NCI-H82 (cell line): ENCODE measurements at regions not wholly inside any gene's neighbourhood (a gene's known extent, or its start where the extent isn't known, plus 50 kb on each side); places are given as distances from the start of the nearest gene placed in this dataset.
"Not testable (repeated sequence)": the region's sequence is repeated elsewhere in the genome, so short reads cannot be mapped to it uniquely, and the experiment has no call there.

Experiments
- DNase-seq: peaks from one replicate; lab custom pipeline; 2025; lab: John Stamatoyannopoulos, UW

DNA sequence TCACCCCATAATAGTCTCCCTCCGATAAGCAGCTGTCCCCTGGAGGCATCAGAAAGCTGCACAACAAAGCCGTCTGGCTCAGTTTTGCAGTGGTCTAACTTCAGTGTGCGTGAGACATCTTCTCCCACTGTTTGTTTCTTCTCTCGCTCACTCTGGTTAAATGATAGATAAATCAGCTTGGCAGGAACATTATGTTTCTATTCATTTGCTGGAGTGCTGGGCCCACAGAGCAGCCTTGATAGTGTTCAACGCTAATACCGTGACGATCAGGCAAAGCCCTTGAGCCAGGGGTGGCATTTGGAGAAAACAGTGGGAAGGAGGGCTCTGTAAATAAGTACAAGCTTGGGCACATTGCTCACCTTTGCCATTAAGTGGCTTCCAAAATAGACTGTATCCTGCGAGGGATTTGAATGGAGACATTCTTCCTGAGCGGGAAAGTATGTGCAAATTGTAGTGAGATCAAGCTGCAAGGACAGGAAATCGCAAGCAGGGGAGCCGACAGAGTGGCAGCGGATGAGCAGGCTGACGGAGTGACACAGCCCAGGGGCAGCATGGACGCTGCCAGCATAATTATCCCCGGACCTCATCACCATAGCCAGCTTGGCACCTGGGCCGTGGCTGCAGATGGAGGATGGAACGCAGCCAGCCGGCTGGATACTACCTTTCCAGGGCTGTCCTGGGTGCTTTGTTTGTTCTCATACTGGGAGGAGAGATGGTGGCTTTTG lies 256.8 kb upstream of the FZD8 start:
- DNase-seq, result no peak

- DNase-seq, result no peak
These were observed 253.9 kb upstream of the FZD8 start for GRCh38 chr10:35896001-35896400.

GRCh38 chr10:35895331-35895730 lies 253.2 kb upstream of the FZD8 start:
- DNase-seq, result no peak

GRCh38 chr10:35892526-35892925 lies 250.4 kb upstream of the FZD8 start:
- DNase-seq, result peak; percentile 77

- peak; percentile 68 for DNase-seq
These were observed 248.8 kb upstream of the FZD8 start for GRCh38 chr10:35890676-35891495.

- no peak for DNase-seq
These were observed 248.0 kb upstream of the FZD8 start for GRCh38 chr10:35889971-35890675.

GRCh38 chr10:35889226-35889625 lies 247.1 kb upstream of the FZD8 start:
- DNase-seq, result no peak

GRCh38 chr10:35888400-35888799 lies 246.3 kb upstream of the FZD8 start:
- DNase-seq, result peak; percentile 70

GRCh38 chr10:35887685-35888084 lies 245.6 kb upstream of the FZD8 start:
- DNase-seq, result no peak

DNA sequence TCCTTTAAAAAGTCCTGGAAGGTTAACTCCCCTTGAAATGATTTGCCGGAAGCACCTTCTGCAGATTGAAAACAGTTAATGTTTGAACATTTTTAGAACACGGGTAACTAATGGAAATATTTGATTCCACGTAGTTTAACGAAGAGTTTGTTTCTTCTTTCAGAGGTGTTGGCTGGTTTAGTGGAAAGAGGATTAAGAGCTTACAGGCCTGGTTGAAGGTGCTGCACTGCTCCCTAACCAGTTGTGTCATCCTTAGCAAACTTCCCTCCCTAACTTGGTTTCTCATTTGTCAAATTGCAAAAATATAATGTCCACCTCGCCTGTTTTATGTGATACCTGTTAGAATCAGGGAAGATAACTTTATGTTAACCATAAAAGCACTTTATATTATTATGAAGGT lies 243.0 kb upstream of the FZD8 start:
- DNase-seq, result peak; percentile 76

GRCh38 chr10:35884657-35885071 lies 242.6 kb upstream of the FZD8 start:
- DNase-seq, result peak; percentile 77

GRCh38 chr10:35882422-35883150 lies 240.5 kb upstream of the FZD8 start:
- DNase-seq, result peak; percentile 16

DNA sequence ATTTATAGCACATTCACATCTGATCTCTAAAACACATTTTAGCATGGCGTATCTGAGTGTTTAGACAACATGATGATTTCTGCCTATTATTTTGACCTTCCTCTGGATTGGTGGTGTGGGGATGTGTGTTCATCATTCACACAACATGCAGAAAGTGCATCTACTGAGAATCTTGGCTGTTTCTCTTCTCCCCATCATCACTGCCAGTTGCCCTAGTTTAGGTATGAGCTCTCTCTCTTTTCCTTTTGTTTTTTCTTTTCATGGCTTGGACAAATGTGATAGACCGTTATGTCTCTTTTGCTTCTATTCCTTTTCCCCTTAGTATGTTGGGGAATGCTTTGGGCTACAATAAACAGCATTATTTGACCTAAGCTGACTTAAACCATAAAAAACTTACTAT lies 239.2 kb upstream of the FZD8 start:
- DNase-seq, result no peak

GRCh38 chr10:35876248-35876647 lies 234.2 kb upstream of the FZD8 start:
- DNase-seq, result no peak

DNA sequence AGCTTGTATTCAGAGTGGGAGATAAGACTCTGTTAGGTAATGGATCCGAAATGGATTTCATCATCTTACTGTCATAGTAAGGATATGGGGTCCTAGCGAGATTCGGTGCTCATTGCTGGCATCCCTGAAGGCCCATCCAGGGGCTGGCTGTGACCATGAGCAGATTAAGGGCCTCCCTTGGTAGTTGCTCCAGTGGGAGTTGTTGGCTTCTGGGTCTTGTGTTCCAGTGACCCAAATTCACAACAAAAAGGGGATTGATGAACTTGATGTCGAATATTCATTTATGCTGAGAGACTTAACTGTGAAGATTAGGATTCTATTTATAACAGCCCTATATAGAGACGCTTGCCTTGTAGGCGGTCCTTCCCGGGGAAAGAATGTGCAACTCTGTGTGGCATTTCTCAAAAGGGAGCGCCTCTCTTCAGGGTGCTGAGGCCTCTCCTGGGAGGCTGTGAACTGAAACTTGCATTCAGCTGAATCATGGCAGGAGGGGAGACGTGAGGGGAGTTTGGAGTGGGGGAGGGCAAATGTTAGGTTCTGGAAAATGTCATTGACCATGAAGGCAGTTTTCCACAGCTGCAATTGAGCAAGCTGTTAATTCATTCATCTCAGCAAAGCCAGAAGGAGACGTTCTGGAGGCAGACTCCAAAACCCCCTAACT lies 233.1 kb upstream of the FZD8 start:
- no peak for DNase-seq

GRCh38 chr10:35874311-35875015 lies 232.4 kb upstream of the FZD8 start:
- no peak for DNase-seq

- no peak for DNase-seq
These were observed 230.6 kb upstream of the FZD8 start for GRCh38 chr10:35872671-35873070.

DNA sequence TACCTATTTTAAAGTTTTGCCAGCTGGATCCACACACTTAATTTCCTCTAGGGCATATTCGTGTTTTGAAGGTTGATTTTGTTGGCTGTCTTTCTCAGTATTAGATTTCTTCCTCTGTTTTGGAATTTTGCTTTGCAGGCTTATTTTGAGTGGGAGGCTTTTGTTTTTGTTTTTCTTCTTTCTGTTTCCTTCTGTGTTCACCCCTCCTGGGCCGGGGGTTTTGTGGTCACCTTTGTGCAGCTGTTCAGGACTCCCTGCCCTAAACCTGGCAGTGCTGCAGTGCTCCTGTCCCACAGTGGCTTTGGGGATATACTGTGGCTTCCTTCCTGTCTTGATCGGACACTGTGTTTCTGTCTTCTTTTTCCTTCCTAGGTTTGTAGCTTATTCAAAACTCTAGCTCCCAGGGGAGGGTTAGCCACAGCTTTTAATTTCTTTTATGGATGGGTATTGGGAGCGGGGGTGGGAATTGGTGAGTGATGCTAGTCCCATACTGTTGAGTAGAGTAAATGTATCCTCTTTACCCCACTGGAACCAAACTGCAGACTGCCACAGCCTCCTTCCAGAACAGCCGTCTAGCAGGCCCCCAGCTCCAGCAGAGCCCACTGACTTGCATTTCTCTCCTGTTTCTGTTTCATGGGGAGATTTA lies 228.7 kb upstream of the FZD8 start:
- no peak for DNase-seq

- DNase-seq, result not testable (repeated sequence)
These were observed 216.7 kb upstream of the FZD8 start for GRCh38 chr10:35858676-35859283.

GRCh38 chr10:35857860-35858259 lies 215.8 kb upstream of the FZD8 start:
- DNase-seq, result no peak
